Stimulated activated naive CD8-positive, alpha-beta T cell treated with anti-CD3 and anti-CD28 coated beads, Interleukin-15, Interleukin-2, amounts not matched to agents 100 ng/mL and 50 ng/mL, for 24 hours (primary cell): ENCODE measurements at regions not wholly inside any gene's neighbourhood (a gene's known extent, or its start where the extent isn't known, plus 50 kb on each side); places are given as distances from the start of the nearest gene placed in this dataset.
"Not testable (repeated sequence)": the region's sequence is repeated elsewhere in the genome, so short reads cannot be mapped to it uniquely, and the experiment has no call there.

Experiments used
- H3K27ac Mint-ChIP-seq: one replicate; pipeline ENCODE4 v1.8.0; 2021; ENCODE audit warnings: mild to moderate bottlenecking, mixed read lengths
- H3K27me3 Mint-ChIP-seq: one replicate; pipeline ENCODE4 v1.8.0; 2021; ENCODE audit warnings: mixed read lengths
- H3K36me3 Mint-ChIP-seq: one replicate; pipeline ENCODE4 v1.8.0; 2021; ENCODE audit warnings: low read depth, mixed read lengths
- H3K4me1 Mint-ChIP-seq: one replicate; pipeline ENCODE4 v1.8.0; 2021; ENCODE audit warnings: low read depth, mixed read lengths
- H3K4me3 Mint-ChIP-seq: one replicate; pipeline ENCODE4 v1.8.0; 2021; ENCODE audit warnings: mild to moderate bottlenecking, mixed read lengths
- H3K9me3 Mint-ChIP-seq: one replicate; pipeline ENCODE4 v1.8.0; 2021; ENCODE audit warnings: mixed read lengths

- Mint-ChIP-seq H3K9me3 (peaks cover 3% of the 10 kb centered on the region), H3K27me3 (peaks cover 13% of the 10 kb centered on the region), H3K36me3 (no peaks in the 10 kb centered on the region), H3K4me3 (no peak overlapping the region), H3K27ac (no peak overlapping the region), H3K4me1 (no peaks in the 10 kb centered on the region)
These were observed 220.7 kb downstream of the NDUFA10 start for GRCh38 chr2:239804161-239805042.

- Mint-ChIP-seq H3K27me3 (peaks cover 14% of the 10 kb centered on the region), H3K27ac (no peak overlapping the region), H3K4me3 (no peak overlapping the region), H3K9me3 (peaks cover 3% of the 10 kb centered on the region), H3K4me1 (no peaks in the 10 kb centered on the region), H3K36me3 (no peaks in the 10 kb centered on the region)
These were observed 221.4 kb downstream of the NDUFA10 start for GRCh38 chr2:239803766-239804115.

GRCh38 chr2:239803102-239803765, 221.9 kb downstream of the NDUFA10 start:
- H3K9me3 Mint-ChIP-seq, result peaks cover 3% of the 10 kb centered on the region
- no peak overlapping the region for H3K27ac Mint-ChIP-seq
- H3K4me3 Mint-ChIP-seq, result no peak overlapping the region
- peaks cover 16% of the 10 kb centered on the region for H3K27me3 Mint-ChIP-seq
- no peaks in the 10 kb centered on the region for H3K36me3 Mint-ChIP-seq
- H3K4me1 Mint-ChIP-seq, result no peaks in the 10 kb centered on the region

- H3K36me3 Mint-ChIP-seq, result no peaks in the 10 kb centered on the region
- no peaks in the 10 kb centered on the region for H3K4me1 Mint-ChIP-seq
- H3K27me3 Mint-ChIP-seq, result peaks cover 24% of the 10 kb centered on the region
- peaks cover 3% of the 10 kb centered on the region for H3K9me3 Mint-ChIP-seq
- no peak overlapping the region for H3K4me3 Mint-ChIP-seq
- H3K27ac Mint-ChIP-seq, result no peak overlapping the region
These were observed 222.9 kb downstream of the NDUFA10 start for GRCh38 chr2:239802185-239802649.

GRCh38 chr2:239801404-239802184, 223.5 kb downstream of the NDUFA10 start:
- Mint-ChIP-seq H3K4me3 (no peak overlapping the region), H3K9me3 (peaks cover 3% of the 10 kb centered on the region), H3K27me3 (peaks cover 26% of the 10 kb centered on the region), H3K4me1 (no peaks in the 10 kb centered on the region), H3K36me3 (no peaks in the 10 kb centered on the region), H3K27ac (no peak overlapping the region)

- H3K36me3 Mint-ChIP-seq, result no peaks in the 10 kb centered on the region
- H3K27me3 Mint-ChIP-seq, result peaks cover 26% of the 10 kb centered on the region
- peaks cover 3% of the 10 kb centered on the region for H3K9me3 Mint-ChIP-seq
- no peak overlapping the region for H3K4me3 Mint-ChIP-seq
- no peak overlapping the region for H3K27ac Mint-ChIP-seq
- no peaks in the 10 kb centered on the region for H3K4me1 Mint-ChIP-seq
These were observed 224.3 kb downstream of the NDUFA10 start for GRCh38 chr2:239800785-239801386.

- no peak overlapping the region for H3K27ac Mint-ChIP-seq
- H3K4me3 Mint-ChIP-seq, result no peak overlapping the region
- H3K36me3 Mint-ChIP-seq, result no peaks in the 10 kb centered on the region
- H3K27me3 Mint-ChIP-seq, result peaks cover 26% of the 10 kb centered on the region
- H3K9me3 Mint-ChIP-seq, result peaks cover 3% of the 10 kb centered on the region
- H3K4me1 Mint-ChIP-seq, result no peaks in the 10 kb centered on the region
These were observed 227.8 kb downstream of the NDUFA10 start for GRCh38 chr2:239797316-239797715.

- peaks cover 20% of the 10 kb centered on the region for H3K27me3 Mint-ChIP-seq
These were observed 229.4 kb downstream of the NDUFA10 start for GRCh38 chr2:239795761-239796160.

GRCh38 chr2:239793836-239794235, 231.3 kb downstream of the NDUFA10 start:
- no peaks in the 10 kb centered on the region for H3K4me1 Mint-ChIP-seq
- no peak overlapping the region for H3K27ac Mint-ChIP-seq
- peaks cover 13% of the 10 kb centered on the region for H3K27me3 Mint-ChIP-seq
- H3K36me3 Mint-ChIP-seq, result no peaks in the 10 kb centered on the region
- no peak overlapping the region for H3K4me3 Mint-ChIP-seq
- no peaks in the 10 kb centered on the region for H3K9me3 Mint-ChIP-seq

More at GRCh38 chr2:239795761-239796160, 229.4 kb downstream of the NDUFA10 start:
- not testable (repeated sequence) for H3K36me3 Mint-ChIP-seq, H3K27ac Mint-ChIP-seq, H3K4me1 Mint-ChIP-seq, H3K4me3 Mint-ChIP-seq, H3K9me3 Mint-ChIP-seq

- no peak overlapping the region for H3K4me3 Mint-ChIP-seq
- H3K27ac Mint-ChIP-seq, result no peak overlapping the region
- no peaks in the 10 kb centered on the region for H3K9me3 Mint-ChIP-seq
- H3K27me3 Mint-ChIP-seq, result peaks cover 9% of the 10 kb centered on the region
- no peaks in the 10 kb centered on the region for H3K36me3 Mint-ChIP-seq
- H3K4me1 Mint-ChIP-seq, result no peaks in the 10 kb centered on the region
These were observed 232.1 kb downstream of the NDUFA10 start for GRCh38 chr2:239793086-239793485.

- Mint-ChIP-seq H3K36me3 (no peaks in the 10 kb centered on the region), H3K9me3 (no peaks in the 10 kb centered on the region), H3K27ac (no peak overlapping the region), H3K4me1 (no peaks in the 10 kb centered on the region), H3K4me3 (no peak overlapping the region), H3K27me3 (peaks cover 6% of the 10 kb centered on the region)
These were observed 232.6 kb downstream of the NDUFA10 start for GRCh38 chr2:239792405-239793084.

GRCh38 chr2:239791526-239792404, 233.4 kb downstream of the NDUFA10 start:
- H3K27ac Mint-ChIP-seq, result no peak overlapping the region
- H3K4me1 Mint-ChIP-seq, result no peaks in the 10 kb centered on the region
- H3K4me3 Mint-ChIP-seq, result no peak overlapping the region
- no peaks in the 10 kb centered on the region for H3K36me3 Mint-ChIP-seq
- H3K27me3 Mint-ChIP-seq, result no peaks in the 10 kb centered on the region
- no peaks in the 10 kb centered on the region for H3K9me3 Mint-ChIP-seq

- Mint-ChIP-seq H3K27me3 (peaks cover 7% of the 10 kb centered on the region), H3K9me3 (peaks cover 8% of the 10 kb centered on the region), H3K4me3 (no peak overlapping the region), H3K27ac (no peak overlapping the region), H3K36me3 (no peaks in the 10 kb centered on the region), H3K4me1 (no peaks in the 10 kb centered on the region)
These were observed 234.4 kb downstream of the NDUFA10 start for GRCh38 chr2:239790721-239791120.
